Activated naive CD4-positive, alpha-beta T cell treated with anti-CD3 and anti-CD28 coated beads, Interleukin-2, amount 10 ng/mL, durations not matched to agents 7 days and 5 days (primary cell): ENCODE measurements at regions not wholly inside any gene's neighbourhood (a gene's known extent, or its start where the extent isn't known, plus 50 kb on each side); places are given as distances from the start of the nearest gene placed in this dataset.
"Not testable (repeated sequence)": the region's sequence is repeated elsewhere in the genome, so short reads cannot be mapped to it uniquely, and the experiment has no call there.

Source experiments
- CTCF ChIA-PET: fragments of 350-600 bp; sonication (Branson Sonifier 250); formaldehyde crosslinking; loops from one replicate; lab custom pipeline; 2021; ENCODE audit warnings: antibody characterized with exemption; lab: Charles Lee
- DNase-seq: peaks from one replicate; pipeline ENCODE4 v3.0.0-alpha.2; 2020
- H3K27ac Mint-ChIP-seq: one replicate; pipeline ENCODE4 v1.8.0; 2021; ENCODE audit warnings: mild to moderate bottlenecking, moderate library complexity, mixed read lengths
- H3K27me3 Mint-ChIP-seq: one replicate; pipeline ENCODE4 v1.8.0; 2021; ENCODE audit warnings: mild to moderate bottlenecking, mixed read lengths
- H3K36me3 Mint-ChIP-seq: one replicate; pipeline ENCODE4 v1.8.0; 2021; ENCODE audit warnings: mixed read lengths
- H3K4me1 Mint-ChIP-seq: one replicate; pipeline ENCODE4 v1.8.0; 2021; ENCODE audit warnings: mixed read lengths
- H3K4me3 Mint-ChIP-seq: one replicate; pipeline ENCODE4 v1.8.0; 2021; ENCODE audit warnings: mild to moderate bottlenecking, moderate library complexity, mixed read lengths
- H3K9me3 Mint-ChIP-seq: one replicate; pipeline ENCODE4 v1.8.0; 2021; ENCODE audit warnings: mixed read lengths

DNA sequence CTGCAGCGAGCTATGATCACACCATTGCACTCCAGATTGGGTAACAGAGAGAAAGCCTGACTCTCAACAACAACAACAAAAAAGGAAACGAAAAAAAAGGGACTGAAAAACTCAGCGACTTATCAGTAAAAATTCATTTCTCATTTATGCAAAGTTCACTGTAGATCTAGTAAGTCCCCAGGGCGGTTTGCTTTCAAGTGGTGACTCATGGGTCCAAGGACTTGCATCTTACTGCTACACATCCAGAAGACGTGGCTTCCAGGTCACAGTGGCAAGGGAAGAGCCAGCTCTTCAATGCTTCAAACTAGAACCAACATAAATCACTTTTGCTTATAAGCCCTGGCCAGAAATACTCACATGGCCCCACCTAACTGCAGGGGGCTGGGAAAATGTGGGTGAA, 178.3 kb upstream of the AUTS2 start:
- CTCF ChIA-PET = interaction anchor here (0.8 kb wide), 1 partner anchor 1969 kb away, joined by 3 read pairs; no protein-coding TSS in a partner anchor
- DNase-seq = no peak
- H3K9me3 Mint-ChIP-seq = peaks cover 24% of the 10 kb centered on the region

GRCh38 chr7:69422574-69422985, 175.7 kb upstream of the AUTS2 start:
- Mint-ChIP-seq H3K27ac (no peak overlapping the region), H3K36me3 (no peaks in the 10 kb centered on the region), H3K4me3 (no peak overlapping the region), H3K4me1 (no peaks in the 10 kb centered on the region), H3K27me3 (no peaks in the 10 kb centered on the region), H3K9me3 (peaks cover 25% of the 10 kb centered on the region)
- no peak for DNase-seq
- CTCF ChIA-PET = interaction anchor here (0.7 kb wide), 1 partner anchor 39 kb away, joined by 3 read pairs; no protein-coding TSS in a partner anchor

More for the DNA sequence above, 178.3 kb upstream of the AUTS2 start:
- Mint-ChIP-seq H3K27ac (no peak overlapping the region), H3K4me1 (no peaks in the 10 kb centered on the region), H3K27me3 (no peaks in the 10 kb centered on the region), H3K36me3 (no peaks in the 10 kb centered on the region), H3K4me3 (no peak overlapping the region)

DNA sequence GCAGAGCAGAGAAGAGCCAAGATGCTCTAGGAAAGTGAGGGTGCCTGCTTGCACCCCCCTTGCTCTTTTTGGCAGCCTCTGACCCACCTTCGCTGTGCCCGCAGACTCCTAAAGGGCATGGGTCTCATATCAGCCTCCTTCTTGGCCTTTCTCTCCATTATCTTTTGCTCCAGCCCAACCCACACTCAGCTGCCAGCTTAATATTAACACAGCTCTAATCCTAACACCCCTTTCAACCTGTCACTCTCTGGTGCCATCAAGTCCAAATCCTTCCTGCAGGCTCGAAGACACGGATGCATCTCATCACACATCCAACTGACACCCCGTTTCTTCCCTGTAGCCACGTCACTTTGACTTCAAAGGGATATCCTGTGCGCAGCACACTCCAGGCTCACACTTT, 171.6 kb upstream of the AUTS2 start:
- Mint-ChIP-seq H3K27me3 (peaks cover 9% of the 10 kb centered on the region), H3K4me3 (no peak overlapping the region), H3K36me3 (no peaks in the 10 kb centered on the region), H3K4me1 (no peaks in the 10 kb centered on the region), H3K9me3 (peaks cover 17% of the 10 kb centered on the region), H3K27ac (no peak overlapping the region)
- CTCF ChIA-PET = no interaction called here
- no peak for DNase-seq

GRCh38 chr7:69428089-69428488, 170.2 kb upstream of the AUTS2 start:
- no peak for DNase-seq
- H3K36me3 Mint-ChIP-seq = no peaks in the 10 kb centered on the region
- peaks cover 12% of the 10 kb centered on the region for H3K27me3 Mint-ChIP-seq
- H3K9me3 Mint-ChIP-seq = peaks cover 17% of the 10 kb centered on the region
- no peaks in the 10 kb centered on the region for H3K4me1 Mint-ChIP-seq
- CTCF ChIA-PET = no interaction called here
- no peak overlapping the region for H3K4me3 Mint-ChIP-seq
- no peak overlapping the region for H3K27ac Mint-ChIP-seq

GRCh38 chr7:69429911-69430383, 168.3 kb upstream of the AUTS2 start:
- Mint-ChIP-seq H3K27ac (no peak overlapping the region), H3K4me3 (no peak overlapping the region)

GRCh38 chr7:69430384-69431021, 167.8 kb upstream of the AUTS2 start:
- H3K9me3 Mint-ChIP-seq = peaks cover 20% of the 10 kb centered on the region
- no peaks in the 10 kb centered on the region for H3K36me3 Mint-ChIP-seq
- peaks cover 12% of the 10 kb centered on the region for H3K27me3 Mint-ChIP-seq
- DNase-seq = no peak
- CTCF ChIA-PET = no interaction called here
- no peaks in the 10 kb centered on the region for H3K4me1 Mint-ChIP-seq
- no peak overlapping the region for H3K27ac Mint-ChIP-seq
- H3K4me3 Mint-ChIP-seq = no peak overlapping the region

More at GRCh38 chr7:69429911-69430383, 168.3 kb upstream of the AUTS2 start:
- H3K36me3 Mint-ChIP-seq = no peaks in the 10 kb centered on the region
- peaks cover 18% of the 10 kb centered on the region for H3K9me3 Mint-ChIP-seq
- H3K4me1 Mint-ChIP-seq = no peaks in the 10 kb centered on the region
- CTCF ChIA-PET = no interaction called here
- peaks cover 12% of the 10 kb centered on the region for H3K27me3 Mint-ChIP-seq
- no peak for DNase-seq

DNA sequence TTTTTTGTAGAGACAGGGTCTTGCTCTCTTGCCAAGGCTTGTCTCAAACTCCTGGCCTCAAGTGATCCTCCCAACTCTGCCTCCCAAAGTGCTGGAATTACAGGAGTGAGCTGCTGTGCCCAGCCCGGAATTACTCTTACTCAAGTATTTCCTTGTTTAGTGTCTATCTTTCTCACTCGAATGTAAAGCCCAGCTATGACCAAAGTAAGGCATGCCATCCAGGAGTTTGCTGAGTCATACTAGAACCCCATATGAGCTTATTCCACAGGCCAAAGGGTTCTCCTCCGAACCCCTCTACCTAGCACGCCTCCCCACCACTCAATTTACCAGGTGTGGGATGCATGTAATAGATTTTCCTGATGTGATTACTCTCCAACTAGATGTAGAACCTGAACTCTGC, 166.6 kb upstream of the AUTS2 start:
- Mint-ChIP-seq H3K27ac (no peak overlapping the region), H3K4me1 (no peaks in the 10 kb centered on the region), H3K27me3 (peaks cover 12% of the 10 kb centered on the region), H3K9me3 (peaks cover 20% of the 10 kb centered on the region), H3K4me3 (no peak overlapping the region), H3K36me3 (no peaks in the 10 kb centered on the region)
- CTCF ChIA-PET = interaction anchor here (0.7 kb wide), 1 partner anchor 821 kb away, joined by 3 read pairs; no protein-coding TSS in a partner anchor
- DNase-seq = no peak

GRCh38 chr7:69432276-69432675, 166.0 kb upstream of the AUTS2 start:
- DNase-seq, H3K4me1 Mint-ChIP-seq, H3K4me3 Mint-ChIP-seq, H3K36me3 Mint-ChIP-seq, CTCF ChIA-PET, H3K27ac Mint-ChIP-seq: not testable (repeated sequence)
- H3K27me3 Mint-ChIP-seq = peaks cover 12% of the 10 kb centered on the region
- H3K9me3 Mint-ChIP-seq = peaks cover 18% of the 10 kb centered on the region

GRCh38 chr7:69433081-69433480, 165.2 kb upstream of the AUTS2 start:
- Mint-ChIP-seq H3K36me3 (no peaks in the 10 kb centered on the region), H3K4me1 (no peaks in the 10 kb centered on the region), H3K4me3 (no peak overlapping the region), H3K9me3 (peaks cover 20% of the 10 kb centered on the region), H3K27me3 (peaks cover 12% of the 10 kb centered on the region), H3K27ac (no peak overlapping the region)
- CTCF ChIA-PET = no interaction called here
- DNase-seq = no peak

GRCh38 chr7:69434398-69434815, 163.9 kb upstream of the AUTS2 start:
- Mint-ChIP-seq H3K36me3 (no peaks in the 10 kb centered on the region), H3K4me1 (no peaks in the 10 kb centered on the region), H3K4me3 (no peak overlapping the region)

DNA sequence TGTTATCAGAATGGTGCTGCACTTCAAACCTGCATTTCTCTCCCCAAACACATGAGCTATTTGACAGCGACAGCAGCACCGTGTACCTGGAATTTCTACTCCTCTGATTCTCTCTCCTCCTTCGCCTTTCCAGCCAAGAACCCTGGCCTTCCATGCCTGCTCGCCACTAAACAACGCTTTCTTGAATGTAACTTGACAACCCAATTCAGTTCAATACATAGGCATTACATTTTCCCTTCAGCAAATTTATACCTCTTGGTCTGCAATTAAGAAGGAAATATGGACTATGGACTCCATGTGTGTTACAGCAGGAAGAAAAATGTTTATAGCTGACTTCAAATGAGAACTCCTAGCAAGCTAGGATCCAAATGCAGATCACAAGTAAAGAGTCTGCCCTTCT, 162.6 kb upstream of the AUTS2 start:
- DNase-seq = no peak
- no peak overlapping the region for H3K27ac Mint-ChIP-seq

More at GRCh38 chr7:69434398-69434815, 163.9 kb upstream of the AUTS2 start:
- peaks cover 12% of the 10 kb centered on the region for H3K27me3 Mint-ChIP-seq
- H3K9me3 Mint-ChIP-seq = peaks cover 22% of the 10 kb centered on the region
- DNase-seq = no peak
- CTCF ChIA-PET = no interaction called here
- H3K27ac Mint-ChIP-seq = no peak overlapping the region

DNA sequence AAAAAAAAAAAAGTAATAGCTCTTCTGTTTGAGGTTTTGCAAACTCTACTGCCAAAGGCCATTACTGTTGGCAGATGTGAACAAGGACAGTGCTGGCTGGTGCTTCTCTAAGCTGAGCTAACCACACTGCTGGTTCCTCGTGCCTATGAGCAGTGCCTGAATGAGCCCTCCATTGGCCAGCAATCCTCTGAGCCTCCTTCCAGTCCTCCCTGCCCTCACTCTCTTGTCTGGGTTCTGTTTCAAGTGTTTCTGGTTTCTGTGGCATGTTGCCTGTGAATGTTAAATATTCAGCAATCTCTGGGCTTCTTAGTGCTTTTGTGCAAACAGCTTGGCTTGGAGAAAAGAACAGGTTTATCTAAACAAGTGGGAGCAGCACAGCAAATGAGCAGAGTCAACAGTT, 161.3 kb upstream of the AUTS2 start:
- peaks cover 32% of the 10 kb centered on the region for H3K9me3 Mint-ChIP-seq
- no peak overlapping the region for H3K4me3 Mint-ChIP-seq
- H3K36me3 Mint-ChIP-seq = no peaks in the 10 kb centered on the region
- H3K4me1 Mint-ChIP-seq = no peaks in the 10 kb centered on the region
- CTCF ChIA-PET = no interaction called here
- DNase-seq = no peak
- peaks cover under 1% of the 10 kb centered on the region for H3K27me3 Mint-ChIP-seq
- H3K27ac Mint-ChIP-seq = no peak overlapping the region

More for the DNA sequence above, 162.6 kb upstream of the AUTS2 start:
- Mint-ChIP-seq H3K4me1 (no peaks in the 10 kb centered on the region), H3K27me3 (peaks cover 4% of the 10 kb centered on the region), H3K9me3 (peaks cover 28% of the 10 kb centered on the region), H3K36me3 (no peaks in the 10 kb centered on the region), H3K4me3 (no peak overlapping the region)
- CTCF ChIA-PET = no interaction called here

GRCh38 chr7:69438584-69439412, 159.5 kb upstream of the AUTS2 start:
- no peaks in the 10 kb centered on the region for H3K4me1 Mint-ChIP-seq
- no peak overlapping the region for H3K27ac Mint-ChIP-seq
- no peaks in the 10 kb centered on the region for H3K27me3 Mint-ChIP-seq
- CTCF ChIA-PET = no interaction called here
- H3K4me3 Mint-ChIP-seq = no peak overlapping the region
- H3K9me3 Mint-ChIP-seq = peaks cover 30% of the 10 kb centered on the region
- no peaks in the 10 kb centered on the region for H3K36me3 Mint-ChIP-seq
- DNase-seq = no peak

DNA sequence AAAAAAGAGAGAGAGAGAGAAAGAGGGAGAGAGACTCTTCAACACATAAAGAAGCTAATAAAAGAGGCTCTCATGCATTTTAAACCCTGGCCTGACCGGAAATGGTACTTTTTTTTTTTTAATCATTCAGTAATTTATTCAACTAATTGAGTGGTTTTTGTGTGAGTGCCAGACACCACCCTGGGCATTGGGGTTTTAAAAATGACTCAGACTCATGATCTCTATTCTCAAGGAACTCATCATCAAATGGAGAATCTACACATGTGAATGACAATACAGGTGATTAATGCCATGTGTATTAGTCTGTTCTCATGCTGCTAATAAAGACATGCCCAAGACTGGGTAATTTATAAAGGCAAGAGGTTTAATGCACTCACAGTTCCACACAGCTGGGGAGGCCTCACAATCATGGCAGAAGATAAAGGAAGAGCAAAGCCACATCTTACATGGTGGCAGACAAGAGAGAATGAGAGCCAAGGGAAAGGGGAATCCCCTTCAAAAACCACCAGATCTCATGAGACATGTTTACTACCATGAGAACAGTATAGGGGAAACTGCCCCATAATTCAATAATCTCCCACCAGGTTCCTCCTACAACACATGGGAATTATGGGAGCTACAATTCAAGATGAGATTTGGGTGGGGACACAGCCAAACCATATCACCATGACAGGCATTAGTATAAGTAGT, 158.5 kb upstream of the AUTS2 start:
- H3K4me1 Mint-ChIP-seq = no peaks in the 10 kb centered on the region
- no peaks in the 10 kb centered on the region for H3K27me3 Mint-ChIP-seq
- H3K9me3 Mint-ChIP-seq = peaks cover 29% of the 10 kb centered on the region
- CTCF ChIA-PET = no interaction called here
- no peak overlapping the region for H3K4me3 Mint-ChIP-seq
- no peak for DNase-seq
- H3K27ac Mint-ChIP-seq = no peak overlapping the region
- H3K36me3 Mint-ChIP-seq = no peaks in the 10 kb centered on the region
